GM13977 (cell line): ENCODE measurements at regions not wholly inside any gene's neighbourhood (a gene's known extent, or its start where the extent isn't known, plus 50 kb on each side); places are given as distances from the start of the nearest gene placed in this dataset.
"Not testable (repeated sequence)": the region's sequence is repeated elsewhere in the genome, so short reads cannot be mapped to it uniquely, and the experiment has no call there.

Source experiments
- DNase-seq: peaks from one replicate; pipeline ENCODE4 v3.0.0; 2012; ENCODE audit warnings: low spot score
- in situ Hi-C: fragments of 300-500 bp; cut with MboI; formaldehyde crosslinking; loops from one replicate; pipeline ENCODE4 v1.12.0; 2022; ENCODE audit warnings: low sequenced_read_pairs, low pct_unique_long_range_greater_than_20kb, mixed read lengths, inconsistent platforms; ENCODE audit not compliant: unreplicated experiment
- TF ChIP-seq, protein P1 (sequence below): IDR thresholded peaks from 2 replicates; pipeline ENCODE4 v1.5.1; 2012; ENCODE audit warnings: mild to moderate bottlenecking, control low read depth; ENCODE audit not compliant: insufficient read depth; ENCODE audit errors: extremely low read depth, missing control alignments

GRCh38 chr2:57209799-57210198 lies 836.8 kb upstream of the VRK2 start:
- in situ Hi-C loops = no loop called here
- no peak for DNase-seq
- TF ChIP-seq, protein P1, sequence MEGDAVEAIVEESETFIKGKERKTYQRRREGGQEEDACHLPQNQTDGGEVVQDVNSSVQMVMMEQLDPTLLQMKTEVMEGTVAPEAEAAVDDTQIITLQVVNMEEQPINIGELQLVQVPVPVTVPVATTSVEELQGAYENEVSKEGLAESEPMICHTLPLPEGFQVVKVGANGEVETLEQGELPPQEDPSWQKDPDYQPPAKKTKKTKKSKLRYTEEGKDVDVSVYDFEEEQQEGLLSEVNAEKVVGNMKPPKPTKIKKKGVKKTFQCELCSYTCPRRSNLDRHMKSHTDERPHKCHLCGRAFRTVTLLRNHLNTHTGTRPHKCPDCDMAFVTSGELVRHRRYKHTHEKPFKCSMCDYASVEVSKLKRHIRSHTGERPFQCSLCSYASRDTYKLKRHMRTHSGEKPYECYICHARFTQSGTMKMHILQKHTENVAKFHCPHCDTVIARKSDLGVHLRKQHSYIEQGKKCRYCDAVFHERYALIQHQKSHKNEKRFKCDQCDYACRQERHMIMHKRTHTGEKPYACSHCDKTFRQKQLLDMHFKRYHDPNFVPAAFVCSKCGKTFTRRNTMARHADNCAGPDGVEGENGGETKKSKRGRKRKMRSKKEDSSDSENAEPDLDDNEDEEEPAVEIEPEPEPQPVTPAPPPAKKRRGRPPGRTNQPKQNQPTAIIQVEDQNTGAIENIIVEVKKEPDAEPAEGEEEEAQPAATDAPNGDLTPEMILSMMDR = no peak

- no peak for DNase-seq
- in situ Hi-C loops = no loop called here
Observed at GRCh38 chr2:57210855-57211254, 835.8 kb upstream of the VRK2 start.

DNA sequence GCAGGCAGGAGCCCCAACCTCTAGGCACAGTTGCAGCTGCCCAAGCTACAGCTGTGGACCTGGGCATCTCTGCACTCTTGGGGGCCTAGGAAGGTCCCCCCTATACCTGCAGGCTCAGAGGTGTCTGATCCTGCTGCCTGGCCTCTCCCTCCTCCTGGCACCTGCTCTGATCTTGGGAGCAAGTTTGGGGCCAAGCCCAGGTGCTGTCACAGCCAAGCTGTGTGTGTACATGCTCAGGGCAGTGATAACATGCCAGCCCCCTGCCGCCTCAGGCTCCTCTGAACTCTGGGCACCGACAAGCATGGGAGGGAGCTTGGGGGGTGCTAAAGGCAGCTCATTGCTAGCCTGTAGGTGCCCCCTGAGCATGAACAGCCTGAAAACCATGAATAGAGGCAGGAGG lies 829.6 kb upstream of the VRK2 start:
- in situ Hi-C loops = no loop called here
- no peak for DNase-seq
- TF ChIP-seq, protein P1 = no peak

More at GRCh38 chr2:57210855-57211254, 835.8 kb upstream of the VRK2 start:
- TF ChIP-seq, protein P1 = no peak

DNA sequence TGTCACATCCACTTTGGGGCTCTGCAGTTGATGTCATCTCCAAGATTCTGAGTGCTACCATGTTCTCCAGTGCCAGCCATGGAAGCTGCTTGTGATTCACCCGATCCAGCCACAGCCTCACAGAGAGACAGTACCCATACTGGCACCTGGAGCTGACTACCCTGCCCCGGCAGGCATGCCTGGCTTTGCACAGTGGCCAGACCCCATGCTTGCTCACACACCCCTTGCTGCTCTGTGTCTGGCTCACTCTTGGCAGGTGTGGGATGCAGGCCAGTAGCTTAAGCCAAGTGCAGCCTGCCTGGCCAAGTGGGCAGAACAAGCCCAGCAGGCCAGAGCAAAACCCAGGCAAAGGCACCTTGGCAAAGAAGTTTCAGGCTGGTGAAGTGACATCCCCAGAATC lies 828.4 kb upstream of the VRK2 start:
- in situ Hi-C loops = no loop called here
- DNase-seq = no peak
- TF ChIP-seq, protein P1 = no peak

GRCh38 chr2:57229706-57230105 lies 816.9 kb upstream of the VRK2 start:
- in situ Hi-C loops, DNase-seq: not testable (repeated sequence)

DNA sequence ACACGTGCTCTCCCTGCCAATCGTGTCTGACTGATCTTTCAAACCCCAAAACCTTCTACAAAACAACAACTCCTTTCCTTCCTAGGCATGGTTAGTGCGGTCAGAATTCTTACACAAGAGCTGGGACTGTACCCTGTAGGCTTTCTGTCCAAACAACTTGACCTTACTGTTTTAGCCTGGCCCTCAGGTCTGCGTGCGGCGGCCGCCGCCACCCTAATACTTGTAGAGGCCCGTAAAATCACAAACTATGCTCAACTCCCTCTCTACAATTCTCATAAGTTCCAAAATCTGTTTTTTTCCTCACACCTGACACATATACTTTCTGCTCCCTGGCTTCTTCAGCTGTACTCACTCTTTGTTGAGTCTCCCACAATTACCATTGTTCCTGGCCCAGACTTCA lies 814.3 kb upstream of the VRK2 start:
- in situ Hi-C loops, DNase-seq: not testable (repeated sequence)

GRCh38 chr2:57251495-57251894 lies 795.1 kb upstream of the VRK2 start:
- in situ Hi-C loops, DNase-seq: not testable (repeated sequence)

DNA sequence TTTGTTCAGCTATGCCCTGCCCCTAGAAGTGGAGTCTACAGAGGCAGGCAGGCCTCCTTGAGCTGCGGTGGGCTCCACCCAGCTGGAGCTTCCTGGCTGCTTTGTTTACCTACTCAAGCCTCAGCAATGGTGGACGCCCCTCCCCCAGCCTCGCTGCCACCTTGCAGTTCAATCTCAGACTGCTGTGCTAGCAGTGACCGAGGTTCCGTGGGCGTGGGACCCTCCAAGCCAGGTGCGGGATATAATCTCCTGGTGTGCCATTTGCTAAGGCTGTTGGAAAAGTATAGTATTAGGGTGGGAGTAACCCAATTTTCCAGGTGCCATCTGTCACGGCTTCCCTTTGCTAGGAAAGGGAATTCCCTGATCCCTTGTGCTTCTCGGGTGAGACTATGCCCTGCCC lies 770.2 kb upstream of the VRK2 start:
- DNase-seq, in situ Hi-C loops: not testable (repeated sequence)

DNA sequence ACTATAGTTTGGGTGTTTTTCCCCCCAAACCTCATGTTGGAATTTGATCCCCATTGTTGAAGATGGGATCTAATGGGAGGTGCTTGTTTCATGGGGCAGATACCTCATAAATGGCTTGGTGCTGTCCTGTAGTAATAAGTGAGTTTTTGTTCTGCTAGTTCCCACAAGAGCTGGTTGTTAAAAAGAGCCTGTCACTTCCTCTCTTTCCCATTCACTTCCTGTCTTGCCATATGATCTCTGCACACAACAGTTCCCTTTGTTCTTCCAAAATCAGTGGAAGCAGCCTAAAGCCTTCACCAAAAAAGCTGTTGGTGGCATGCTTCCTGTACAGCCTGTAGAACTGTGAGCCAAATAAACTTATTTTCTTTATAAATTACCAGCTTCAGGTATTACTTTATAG lies 768.2 kb upstream of the VRK2 start:
- DNase-seq = no peak
- TF ChIP-seq, protein P1 = no peak
- in situ Hi-C loops = no loop called here
